Activated T-helper 1 cell treated with anti-CD3 and anti-CD28 coated beads, Interleukin-12 subunit alpha, Interleukin-12 subunit beta, Interleukin-2, Interleukin-4 antibody, amounts not matched to agents 30 ng/mL and 10 ng/mL and 1 ng/mL, durations not matched to agents 14 hours and 24 hours and 36 hours (primary cell): ENCODE measurements at regions not wholly inside any gene's neighbourhood (a gene's known extent, or its start where the extent isn't known, plus 50 kb on each side); places are given as distances from the start of the nearest gene placed in this dataset.
"Not testable (repeated sequence)": the region's sequence is repeated elsewhere in the genome, so short reads cannot be mapped to it uniquely, and the experiment has no call there.

ENCODE experiments used
- DNase-seq: peaks from one replicate; pipeline ENCODE4 v3.0.0; 2021; ENCODE audit warnings: low spot score
- H3K27ac Mint-ChIP-seq: one replicate; pipeline ENCODE4 v1.8.0; 2021; ENCODE audit warnings: mild to moderate bottlenecking, mixed read lengths
- H3K27me3 Mint-ChIP-seq: one replicate; pipeline ENCODE4 v1.8.0; 2022; ENCODE audit warnings: mild to moderate bottlenecking, moderate library complexity, mixed read lengths; ENCODE audit not compliant: insufficient read depth
- H3K36me3 Mint-ChIP-seq: one replicate; pipeline ENCODE4 v1.8.0; 2021; ENCODE audit warnings: low read depth, mixed read lengths
- H3K4me1 Mint-ChIP-seq: one replicate; pipeline ENCODE4 v1.8.0; 2021; ENCODE audit warnings: low read depth, mixed read lengths
- H3K4me3 Mint-ChIP-seq: one replicate; pipeline ENCODE4 v1.8.0; 2021; ENCODE audit warnings: mild to moderate bottlenecking, moderate library complexity, mixed read lengths
- H3K9me3 Mint-ChIP-seq: one replicate; pipeline ENCODE4 v1.8.0; 2021; ENCODE audit warnings: mixed read lengths
- intact Hi-C: fragments of 100-400 bp; cut with micrococcal nuclease; formaldehyde crosslinking; loops from one replicate; pipeline ENCODE4 v1.15.1; 2024

GRCh38 chr2:89844221-89844943, 1152.9 kb downstream of the RPIA start:
- no peaks in the 10 kb centered on the region for H3K27me3 Mint-ChIP-seq
- peaks cover 13% of the 10 kb centered on the region for H3K9me3 Mint-ChIP-seq
- DNase-seq, result no peak
- H3K4me1 Mint-ChIP-seq, result no peaks in the 10 kb centered on the region
- H3K36me3 Mint-ChIP-seq, result peaks cover 6% of the 10 kb centered on the region
- no peak overlapping the region for H3K4me3 Mint-ChIP-seq
- intact Hi-C loops, result no loop called here
- no peak overlapping the region for H3K27ac Mint-ChIP-seq

GRCh38 chr2:89845532-89845931, 1154.1 kb downstream of the RPIA start:
- no peak for DNase-seq
- intact Hi-C loops, result no loop called here
- H3K27ac Mint-ChIP-seq, result no peak overlapping the region
- peaks cover 2% of the 10 kb centered on the region for H3K36me3 Mint-ChIP-seq
- H3K4me3 Mint-ChIP-seq, result no peak overlapping the region
- H3K4me1 Mint-ChIP-seq, result no peaks in the 10 kb centered on the region
- peaks cover 13% of the 10 kb centered on the region for H3K9me3 Mint-ChIP-seq
- H3K27me3 Mint-ChIP-seq, result no peaks in the 10 kb centered on the region

GRCh38 chr2:89848114-89848513, 1156.6 kb downstream of the RPIA start:
- Mint-ChIP-seq H3K36me3 (no peaks in the 10 kb centered on the region), H3K9me3 (no peaks in the 10 kb centered on the region), H3K27me3 (no peaks in the 10 kb centered on the region), H3K4me1 (no peaks in the 10 kb centered on the region), H3K27ac (no peak overlapping the region), H3K4me3 (no peak overlapping the region)
- intact Hi-C loops, result no loop called here
- DNase-seq, result no peak

GRCh38 chr2:89848763-89849368, 1157.4 kb downstream of the RPIA start:
- no peaks in the 10 kb centered on the region for H3K9me3 Mint-ChIP-seq
- no peaks in the 10 kb centered on the region for H3K36me3 Mint-ChIP-seq
- no peak overlapping the region for H3K4me3 Mint-ChIP-seq
- DNase-seq, result no peak
- H3K27me3 Mint-ChIP-seq, result no peaks in the 10 kb centered on the region
- intact Hi-C loops, result no loop called here
- H3K4me1 Mint-ChIP-seq, result no peaks in the 10 kb centered on the region
- H3K27ac Mint-ChIP-seq, result no peak overlapping the region

GRCh38 chr2:89849731-89850130, 1158.3 kb downstream of the RPIA start:
- Mint-ChIP-seq H3K36me3 (no peaks in the 10 kb centered on the region), H3K27ac (no peak overlapping the region), H3K27me3 (no peaks in the 10 kb centered on the region), H3K9me3 (no peaks in the 10 kb centered on the region), H3K4me1 (no peaks in the 10 kb centered on the region), H3K4me3 (no peak overlapping the region)
- intact Hi-C loops, result no loop called here
- DNase-seq, result no peak

- Mint-ChIP-seq H3K27ac (no peak overlapping the region), H3K27me3 (no peaks in the 10 kb centered on the region), H3K4me3 (no peak overlapping the region), H3K4me1 (no peaks in the 10 kb centered on the region), H3K36me3 (no peaks in the 10 kb centered on the region), H3K9me3 (no peaks in the 10 kb centered on the region)
- DNase-seq, result no peak
- intact Hi-C loops, result no loop called here
These were observed 1159.0 kb downstream of the RPIA start for GRCh38 chr2:89850481-89850880.

- Mint-ChIP-seq H3K4me1 (no peaks in the 10 kb centered on the region), H3K36me3 (no peaks in the 10 kb centered on the region), H3K9me3 (no peaks in the 10 kb centered on the region), H3K4me3 (no peak overlapping the region), H3K27ac (no peak overlapping the region), H3K27me3 (no peaks in the 10 kb centered on the region)
- intact Hi-C loops, result no loop called here
- no peak for DNase-seq
These were observed 1159.6 kb downstream of the RPIA start for GRCh38 chr2:89850881-89851582.

- Mint-ChIP-seq H3K4me1 (no peaks in the 10 kb centered on the region), H3K9me3 (no peaks in the 10 kb centered on the region), H3K27me3 (no peaks in the 10 kb centered on the region), H3K27ac (no peak overlapping the region), H3K4me3 (no peak overlapping the region), H3K36me3 (no peaks in the 10 kb centered on the region)
- intact Hi-C loops, result no loop called here
- DNase-seq, result no peak
These were observed 1160.1 kb downstream of the RPIA start for GRCh38 chr2:89851583-89851905.

GRCh38 chr2:89853427-89853826, 1162.0 kb downstream of the RPIA start:
- H3K9me3 Mint-ChIP-seq, H3K36me3 Mint-ChIP-seq, intact Hi-C loops, H3K4me3 Mint-ChIP-seq, H3K4me1 Mint-ChIP-seq, DNase-seq, H3K27me3 Mint-ChIP-seq, H3K27ac Mint-ChIP-seq: not testable (repeated sequence)

GRCh38 chr2:89855752-89856151, 1164.3 kb downstream of the RPIA start:
- H3K27ac Mint-ChIP-seq, H3K9me3 Mint-ChIP-seq, H3K4me1 Mint-ChIP-seq, DNase-seq, H3K27me3 Mint-ChIP-seq, intact Hi-C loops, H3K36me3 Mint-ChIP-seq, H3K4me3 Mint-ChIP-seq: not testable (repeated sequence)

GRCh38 chr2:89856305-89856704, 1164.8 kb downstream of the RPIA start:
- intact Hi-C loops, H3K27me3 Mint-ChIP-seq, H3K9me3 Mint-ChIP-seq, H3K4me3 Mint-ChIP-seq, H3K36me3 Mint-ChIP-seq, DNase-seq, H3K27ac Mint-ChIP-seq, H3K4me1 Mint-ChIP-seq: not testable (repeated sequence)

GRCh38 chr2:89862164-89862563, 1170.7 kb downstream of the RPIA start:
- H3K27me3 Mint-ChIP-seq, H3K36me3 Mint-ChIP-seq, DNase-seq, H3K27ac Mint-ChIP-seq, H3K4me3 Mint-ChIP-seq, H3K9me3 Mint-ChIP-seq, H3K4me1 Mint-ChIP-seq, intact Hi-C loops: not testable (repeated sequence)

- H3K27ac Mint-ChIP-seq, DNase-seq, intact Hi-C loops, H3K4me3 Mint-ChIP-seq, H3K36me3 Mint-ChIP-seq, H3K4me1 Mint-ChIP-seq, H3K9me3 Mint-ChIP-seq, H3K27me3 Mint-ChIP-seq: not testable (repeated sequence)
These were observed 1171.7 kb downstream of the RPIA start for GRCh38 chr2:89863209-89863608.
